ENCODE measurements at regions not wholly inside any gene's neighbourhood (a gene's known extent, or its start where the extent isn't known, plus 50 kb on each side); places are given as distances from the start of the nearest gene placed in this dataset.

GRCh38 chr3:178420033-178420432 lies 116.2 kb upstream of the KCNMB2 start:
- no peak for DNase-seq (ENCODE audit: low spot score in 2 of 2)
- intact Hi-C loops (cut with DNase I; ENCODE audit: low total_unique reads) = no loop called here
- H3K36me3 ChIP-seq = no peaks in the 10 kb centered on the region
- no peak overlapping the region for H3K27ac ChIP-seq
- no peaks in the 10 kb centered on the region for H3K9me3 ChIP-seq
- no peak overlapping the region for H3K4me3 ChIP-seq
- TF ChIP-seq CTCF (IDR thresholded peaks at IDR 0.05) = no peak
- TF ChIP-seq POLR2A (IDR thresholded peaks at IDR 0.05) = no peak
- no peaks in the 10 kb centered on the region for H3K27me3 ChIP-seq
- no peaks in the 10 kb centered on the region for H3K4me1 ChIP-seq

- H3K36me3 ChIP-seq = no peaks in the 10 kb centered on the region
- TF ChIP-seq CTCF (IDR thresholded peaks at IDR 0.05) (no peak), POLR2A (IDR thresholded peaks at IDR 0.05) (no peak), POLR2AphosphoS5 (IDR thresholded peaks at IDR 0.05) (no peak)
- H3K9me3 ChIP-seq = no peaks in the 10 kb centered on the region
- no peak for DNase-seq (ENCODE audit: low spot score in 2 of 2)
- H3K27ac ChIP-seq = no peak overlapping the region
- H3K27me3 ChIP-seq = no peaks in the 10 kb centered on the region
- intact Hi-C loops (cut with DNase I; ENCODE audit: low total_unique reads) = no loop called here
- H3K4me3 ChIP-seq = no peak overlapping the region
- H3K4me1 ChIP-seq = no peaks in the 10 kb centered on the region
Measured at GRCh38 chr3:178421069-178421468, 115.2 kb upstream of the KCNMB2 start.

GRCh38 chr3:178422406-178422805 lies 113.8 kb upstream of the KCNMB2 start:
- intact Hi-C loops (cut with DNase I; ENCODE audit: low total_unique reads) = no loop called here
- H3K36me3 ChIP-seq = no peaks in the 10 kb centered on the region

GRCh38 chr3:178428037-178428436 lies 108.2 kb upstream of the KCNMB2 start:
- TF ChIP-seq CTCF (IDR thresholded peaks at IDR 0.05) (no peak), POLR2AphosphoS5 (IDR thresholded peaks at IDR 0.05) (no peak), POLR2A (IDR thresholded peaks at IDR 0.05) (no peak)
- Histone ChIP-seq H3K4me3 (no peak overlapping the region), H3K27ac (no peak overlapping the region), H3K9me3 (no peaks in the 10 kb centered on the region), H3K36me3 (no peaks in the 10 kb centered on the region), H3K27me3 (no peaks in the 10 kb centered on the region), H3K4me1 (no peaks in the 10 kb centered on the region)
- intact Hi-C loops (cut with DNase I; ENCODE audit: low total_unique reads) = no loop called here
- no peak for DNase-seq (ENCODE audit: low spot score in 2 of 2)

More at GRCh38 chr3:178422406-178422805, 113.8 kb upstream of the KCNMB2 start:
- Histone ChIP-seq H3K27ac (no peak overlapping the region), H3K4me3 (no peak overlapping the region), H3K27me3 (no peaks in the 10 kb centered on the region), H3K4me1 (no peaks in the 10 kb centered on the region), H3K9me3 (no peaks in the 10 kb centered on the region)
- TF ChIP-seq CTCF (IDR thresholded peaks at IDR 0.05) (no peak), POLR2AphosphoS5 (IDR thresholded peaks at IDR 0.05) (no peak), POLR2A (IDR thresholded peaks at IDR 0.05) (no peak)
- DNase-seq (ENCODE audit: low spot score in 2 of 2) = no peak

- DNase-seq (ENCODE audit: low spot score in 2 of 2) = no peak
- H3K36me3 ChIP-seq = no peaks in the 10 kb centered on the region
- no peaks in the 10 kb centered on the region for H3K4me1 ChIP-seq
- TF ChIP-seq CTCF (IDR thresholded peaks at IDR 0.05) (no peak), POLR2A (IDR thresholded peaks at IDR 0.05) (no peak), POLR2AphosphoS5 (IDR thresholded peaks at IDR 0.05) (no peak)
- H3K4me3 ChIP-seq = no peak overlapping the region
- no peak overlapping the region for H3K27ac ChIP-seq
- intact Hi-C loops (cut with DNase I; ENCODE audit: low total_unique reads) = no loop called here
- H3K9me3 ChIP-seq = no peaks in the 10 kb centered on the region
- no peaks in the 10 kb centered on the region for H3K27me3 ChIP-seq
Measured at GRCh38 chr3:178434206-178434805, 101.9 kb upstream of the KCNMB2 start.

Data from breast epithelium (tissue), 4 donors.